Loucy (cell line): ENCODE measurements at regions not wholly inside any gene's neighbourhood (a gene's known extent, or its start where the extent isn't known, plus 50 kb on each side); places are given as distances from the start of the nearest gene placed in this dataset.

Experiments used
- CTCF ChIP-seq: fragments of 200-600 bp; sonication (generic); conservative IDR thresholded peaks from 2 replicates; pipeline ENCODE4 v1.5.1; 2014; ENCODE audit warnings: mild to moderate bottlenecking, antibody characterized with exemption, low read length
- EZH2phosphoT487 ChIP-seq: fragments of 200-600 bp; IDR thresholded peaks from 2 replicates; pipeline ENCODE4 v1.6.1; 2018; ENCODE audit warnings: antibody characterized with exemption, mild to moderate bottlenecking, moderate library complexity, borderline replicate concordance

GRCh38 chr22:25388866-25389540 is 169.6 kb downstream of the CRYBB2 start:
- TF ChIP-seq CTCF (no peak), EZH2phosphoT487 (no peak)
